Keratinocyte (primary cell): ENCODE measurements at regions not wholly inside any gene's neighbourhood (a gene's known extent, or its start where the extent isn't known, plus 50 kb on each side); places are given as distances from the start of the nearest gene placed in this dataset.

ENCODE experiments used
- CTCF ChIP-seq, 3 experiments: IDR thresholded peaks in 1 of 3; conservative IDR thresholded peaks in 1 of 3; optimal IDR thresholded peaks in 1 of 3; 2 replicates in 2 of 3; 3 replicates in 1 of 3; pipeline versions ENCODE3 to v1.5.1; 2011; ENCODE audit warnings: low read length in 3 of 3, mild to moderate bottlenecking in 3 of 3, moderate library complexity in 2 of 3, control low read depth in 1 of 3, inconsistent platforms in 1 of 3; ENCODE audit not compliant: insufficient read depth in 2 of 3; ENCODE audit errors: extremely low read depth in 1 of 3
- EZH2 ChIP-seq: IDR thresholded peaks from one replicate; pipeline ENCODE4 v1.6.1; 2012; ENCODE audit warnings: inconsistent platforms, mild to moderate bottlenecking, low read length, moderate library complexity

GRCh38 chr4:176945334-176945733, 152.6 kb upstream of the VEGFC start:
- TF ChIP-seq CTCF (optimal IDR thresholded peaks at IDR 0.05 in 1 of 3, IDR thresholded peaks at IDR 0.05 in 1 of 3, conservative IDR thresholded peaks at IDR 0.05 in 1 of 3; ENCODE audit: extremely low read depth in 1 of 3, insufficient read depth in 2 of 3, low read length in 3 of 3) (no peak), EZH2 (no peak)
